ENCODE measurements at regions not wholly inside any gene's neighbourhood (a gene's known extent, or its start where the extent isn't known, plus 50 kb on each side); places are given as distances from the start of the nearest gene placed in this dataset.

- no peak for DNase-seq
Measured at GRCh38 chr20:50415021-50415515, 95.1 kb upstream of the PTPN1 start.

GRCh38 chr20:50415516-50416268 lies 94.5 kb upstream of the PTPN1 start:
- no peak for DNase-seq

- DNase-seq = no peak
Measured at GRCh38 chr20:50416269-50417022, 93.7 kb upstream of the PTPN1 start.

GRCh38 chr20:50417023-50417329 lies 93.2 kb upstream of the PTPN1 start:
- DNase-seq = no peak

- no peak for DNase-seq
Measured at GRCh38 chr20:50417484-50418235, 92.5 kb upstream of the PTPN1 start.

- no peak for DNase-seq
Measured at GRCh38 chr20:50418890-50419642, 91.1 kb upstream of the PTPN1 start.

GRCh38 chr20:50420380-50420779 lies 89.8 kb upstream of the PTPN1 start:
- DNase-seq = no peak

- DNase-seq = no peak
Measured at GRCh38 chr20:50421356-50422340, 88.5 kb upstream of the PTPN1 start.

GRCh38 chr20:50423758-50424157 lies 86.4 kb upstream of the PTPN1 start:
- DNase-seq = no peak

- no peak for DNase-seq
Measured at GRCh38 chr20:50425076-50425475, 85.1 kb upstream of the PTPN1 start.

GRCh38 chr20:50426866-50427718 lies 83.1 kb upstream of the PTPN1 start:
- DNase-seq = no peak

- no peak for DNase-seq
Measured at GRCh38 chr20:50427719-50428083, 82.5 kb upstream of the PTPN1 start.

- DNase-seq = no peak
Measured at GRCh38 chr20:50428097-50428828, 81.9 kb upstream of the PTPN1 start.

- no peak for DNase-seq
Measured at GRCh38 chr20:50429412-50429811, 80.8 kb upstream of the PTPN1 start.

GRCh38 chr20:50431066-50431450 lies 79.1 kb upstream of the PTPN1 start:
- DNase-seq = no peak

- DNase-seq = no peak
Measured at GRCh38 chr20:50433001-50433761, 77.0 kb upstream of the PTPN1 start.

GRCh38 chr20:50434321-50434652 lies 75.9 kb upstream of the PTPN1 start:
- DNase-seq = no peak

GRCh38 chr20:50434653-50435396 lies 75.4 kb upstream of the PTPN1 start:
- DNase-seq = no peak

All from bone marrow (tissue), 2 donors.